OCI-LY7 (cell line): ENCODE measurements at regions not wholly inside any gene's neighbourhood (a gene's known extent, or its start where the extent isn't known, plus 50 kb on each side); places are given as distances from the start of the nearest gene placed in this dataset.

Experiments used
- BruUV-seq: library from RNA; stranded (reverse); fragments of 400-500 nt; replicated peaks from 2 replicates; lab custom pipeline; 2021; lab: Mats Ljungman, UMichigan
- CTCF ChIA-PET: fragments of 300-600 bp; sonication (Branson Sonifier 250); formaldehyde crosslinking; loops from one replicate; lab custom pipeline; 2022; ENCODE audit warnings: antibody characterized with exemption; ENCODE audit not compliant: unreplicated experiment; lab: Charles Lee
- POLR2A ChIA-PET: fragments of 300-600 bp; sonication (Branson Sonifier 250); formaldehyde crosslinking; loops from one replicate; lab custom pipeline; 2022; ENCODE audit warnings: antibody characterized with exemption; lab: Charles Lee
- DNase-seq: peaks from one replicate; pipeline ENCODE4 v3.0.0-alpha.2; 2015; ENCODE audit warnings: low spot score
- H2AFZ ChIP-seq: fragments of 200-600 bp; sonication (generic), shearing (Covaris generic); 2 replicates; pipeline ENCODE4 v1.6.1; 2014; ENCODE audit warnings: mild to moderate bottlenecking, antibody characterized with exemption, low read length, moderate library complexity
- H3K27ac ChIP-seq: fragments of 200-600 bp; sonication (generic); 2 replicates; pipeline ENCODE4 v1.5.1; 2014; ENCODE audit warnings: mixed run types, low read depth, mild to moderate bottlenecking, moderate library complexity, low read length, inconsistent platforms; ENCODE audit not compliant: poor library complexity, severe bottlenecking
- H3K36me3 ChIP-seq: fragments of 200-600 bp; sonication (generic); 2 replicates; pipeline ENCODE4 v1.6.1; 2014; ENCODE audit warnings: mild to moderate bottlenecking, antibody characterized with exemption, low read length, moderate library complexity, mixed read lengths; ENCODE audit not compliant: insufficient read depth
- H3K4me1 ChIP-seq: fragments of 200-600 bp; sonication (generic); 2 replicates; pipeline ENCODE4 v1.5.1; 2014; ENCODE audit warnings: mild to moderate bottlenecking, low read length; ENCODE audit not compliant: insufficient read depth, poor library complexity, severe bottlenecking
- H3K4me2 ChIP-seq: fragments of 200-600 bp; sonication (generic); 2 replicates; pipeline ENCODE4 v1.6.1; 2014; ENCODE audit warnings: mild to moderate bottlenecking, low read length
- H3K4me3 ChIP-seq: fragments of 200-600 bp; sonication (generic); 2 replicates; pipeline ENCODE4 v1.5.1; 2014; ENCODE audit warnings: mild to moderate bottlenecking, low read depth, low read length; ENCODE audit not compliant: poor library complexity, severe bottlenecking
- H3K79me2 ChIP-seq: fragments of 200-600 bp; sonication (generic); 2 replicates; pipeline ENCODE4 v1.6.1; 2016; ENCODE audit warnings: low read depth, mild to moderate bottlenecking, low read length, moderate library complexity, mixed read lengths; ENCODE audit not compliant: insufficient read depth
- H3K9me2 ChIP-seq: fragments of 200-600 bp; sonication (generic); 2 replicates; pipeline ENCODE4 v1.6.1; 2016; ENCODE audit warnings: mild to moderate bottlenecking, low read length, mixed read lengths; ENCODE audit not compliant: insufficient read depth
- H3K9me3 ChIP-seq: fragments of 200-600 bp; sonication (generic); 2 replicates; pipeline ENCODE4 v1.6.1; 2014; ENCODE audit warnings: mild to moderate bottlenecking, mixed run types, low read length, mixed read lengths
- H4K20me1 ChIP-seq: fragments of 200-600 bp; sonication (generic); 2 replicates; pipeline ENCODE4 v1.6.1; 2014; ENCODE audit warnings: mild to moderate bottlenecking, antibody characterized with exemption, low read length, moderate library complexity, mixed read lengths; ENCODE audit not compliant: insufficient read depth
- CTCF ChIP-seq: fragments of 200-600 bp; sonication (generic); conservative IDR thresholded peaks from 2 replicates; pipeline ENCODE4 v1.5.1; 2014; ENCODE audit warnings: mild to moderate bottlenecking, antibody characterized with exemption, low read length, moderate library complexity, mixed read lengths
- EZH2phosphoT487 ChIP-seq: fragments of 200-600 bp; sonication (generic); IDR thresholded peaks from 2 replicates; pipeline ENCODE4 v1.6.1; 2018; ENCODE audit warnings: low read depth, borderline replicate concordance, mild to moderate bottlenecking, mixed run types, antibody characterized with exemption, low read length, moderate library complexity, mixed read lengths
- intact Hi-C: fragments of 100-400 bp; cut with micrococcal nuclease; formaldehyde crosslinking; loops from one replicate; pipeline ENCODE4 v1.10.0; 2022; ENCODE audit not compliant: unreplicated experiment

- DNase-seq, result no peak
- H3K4me2 ChIP-seq, result no peak overlapping the region
- no peak overlapping the region for H3K27ac ChIP-seq
- H3K36me3 ChIP-seq, result no peaks in the 10 kb centered on the region
- H3K4me1 ChIP-seq, result no peaks in the 10 kb centered on the region
- no peaks in the 10 kb centered on the region for H3K9me2 ChIP-seq
- H3K9me3 ChIP-seq, result no peaks in the 10 kb centered on the region
- CTCF ChIA-PET, result no interaction called here
- H3K79me2 ChIP-seq, result no peaks in the 10 kb centered on the region
- no peak overlapping the region for H3K4me3 ChIP-seq
- POLR2A ChIA-PET, result interaction anchor here (0.6 kb wide), 1 partner anchor 1301 kb away, joined by 3 read pairs; no protein-coding TSS in a partner anchor
- TF ChIP-seq CTCF (no peak), EZH2phosphoT487 (no peak)
- H4K20me1 ChIP-seq, result no peaks in the 10 kb centered on the region
- H2AFZ ChIP-seq, result no peak overlapping the region
- intact Hi-C loops, result no loop called here
- BruUV-seq, result no TSS peak
These were observed 78.2 kb upstream of the COL5A1 start for GRCh38 chr9:134563397-134563796.

- H3K4me3 ChIP-seq, result no peak overlapping the region
- BruUV-seq, result no TSS peak
- TF ChIP-seq EZH2phosphoT487, result no peak
- TF ChIP-seq CTCF, result no peak
- ChIA-PET CTCF (no interaction called here), POLR2A (interaction anchor here (0.6 to 0.7 kb wide), 2 partner anchors 23 to 129 kb away, joined by 3 to 4 read pairs; no protein-coding TSS in a partner anchor)
- H3K9me2 ChIP-seq, result no peaks in the 10 kb centered on the region
- no peak overlapping the region for H3K4me2 ChIP-seq
- no peaks in the 10 kb centered on the region for H3K36me3 ChIP-seq
- H3K9me3 ChIP-seq, result no peaks in the 10 kb centered on the region
- H4K20me1 ChIP-seq, result no peaks in the 10 kb centered on the region
- no peaks in the 10 kb centered on the region for H3K4me1 ChIP-seq
- H2AFZ ChIP-seq, result no peak overlapping the region
- no peaks in the 10 kb centered on the region for H3K79me2 ChIP-seq
- no peak for DNase-seq
- no peak overlapping the region for H3K27ac ChIP-seq
- intact Hi-C loops, result no loop called here
These were observed 77.0 kb upstream of the COL5A1 start for GRCh38 chr9:134564431-134565170.

- Histone ChIP-seq H4K20me1 (no peaks in the 10 kb centered on the region), H2AFZ (no peak overlapping the region), H3K9me2 (no peaks in the 10 kb centered on the region), H3K4me3 (no peak overlapping the region), H3K4me2 (no peak overlapping the region), H3K9me3 (no peaks in the 10 kb centered on the region), H3K36me3 (no peaks in the 10 kb centered on the region), H3K27ac (no peak overlapping the region), H3K79me2 (no peaks in the 10 kb centered on the region), H3K4me1 (no peaks in the 10 kb centered on the region)
- POLR2A ChIA-PET, result interaction anchor here (0.7 kb wide), 1 partner anchor 23 kb away, joined by 4 read pairs; no protein-coding TSS in a partner anchor
- BruUV-seq, result no TSS peak
- intact Hi-C loops, result no loop called here
- no peak for DNase-seq
- CTCF ChIA-PET, result no interaction called here
- TF ChIP-seq CTCF (no peak), EZH2phosphoT487 (no peak)
These were observed 76.2 kb upstream of the COL5A1 start for GRCh38 chr9:134565316-134565915.
